Stimulated activated CD8-positive, alpha-beta memory T cell treated with anti-CD3 and anti-CD28 coated beads, Interleukin-4, amount 100 ng/mL, for 48 hours (primary cell): ENCODE measurements at regions not wholly inside any gene's neighbourhood (a gene's known extent, or its start where the extent isn't known, plus 50 kb on each side); places are given as distances from the start of the nearest gene placed in this dataset.

Experiments
- DNase-seq: peaks from one replicate; pipeline ENCODE4 v3.0.0-alpha.2; 2020

GRCh38 chr12:88371416-88372183 lies 208.7 kb downstream of the KITLG start:
- DNase-seq = no peak

- no peak for DNase-seq
These were observed 204.7 kb downstream of the KITLG start for GRCh38 chr12:88375306-88376305.

- DNase-seq = no peak
These were observed 202.3 kb downstream of the KITLG start for GRCh38 chr12:88377973-88378372.

GRCh38 chr12:88381466-88381865 lies 198.8 kb downstream of the KITLG start:
- DNase-seq = no peak

- no peak for DNase-seq
These were observed 196.9 kb downstream of the KITLG start for GRCh38 chr12:88383405-88383804.

GRCh38 chr12:88388566-88389540 lies 191.4 kb downstream of the KITLG start:
- no peak for DNase-seq

- DNase-seq = no peak
These were observed 189.5 kb downstream of the KITLG start for GRCh38 chr12:88390811-88391210.

GRCh38 chr12:88391556-88391955 lies 188.7 kb downstream of the KITLG start:
- DNase-seq = no peak

- DNase-seq = no peak
These were observed 187.1 kb downstream of the KITLG start for GRCh38 chr12:88393017-88393767.

GRCh38 chr12:88398031-88398430 lies 182.2 kb downstream of the KITLG start:
- no peak for DNase-seq

GRCh38 chr12:88399811-88400210 lies 180.5 kb downstream of the KITLG start:
- no peak for DNase-seq

- no peak for DNase-seq
These were observed 180.0 kb downstream of the KITLG start for GRCh38 chr12:88400302-88400701.

- DNase-seq = no peak
These were observed 179.1 kb downstream of the KITLG start for GRCh38 chr12:88401155-88401554.

- no peak for DNase-seq
These were observed 173.4 kb downstream of the KITLG start for GRCh38 chr12:88406905-88407304.

- no peak for DNase-seq
These were observed 171.4 kb downstream of the KITLG start for GRCh38 chr12:88408823-88409222.

GRCh38 chr12:88409257-88409656 lies 171.0 kb downstream of the KITLG start:
- DNase-seq = no peak

- no peak for DNase-seq
These were observed 168.6 kb downstream of the KITLG start for GRCh38 chr12:88411689-88412088.

- DNase-seq = no peak
These were observed 166.6 kb downstream of the KITLG start for GRCh38 chr12:88413646-88414045.

- DNase-seq = no peak
These were observed 164.1 kb downstream of the KITLG start for GRCh38 chr12:88416155-88416554.

- DNase-seq = no peak
These were observed 163.5 kb downstream of the KITLG start for GRCh38 chr12:88416786-88417185.

- no peak for DNase-seq
These were observed 162.7 kb downstream of the KITLG start for GRCh38 chr12:88417531-88417930.
